Endothelial cell of umbilical vein (primary cell): ENCODE measurements at regions not wholly inside any gene's neighbourhood (a gene's known extent, or its start where the extent isn't known, plus 50 kb on each side); places are given as distances from the start of the nearest gene placed in this dataset.
"Not testable (repeated sequence)": the region's sequence is repeated elsewhere in the genome, so short reads cannot be mapped to it uniquely, and the experiment has no call there.

ENCODE experiments used
- BruUV-seq: library from RNA; stranded (reverse); fragments of 400-500 nt; replicated peaks from 2 replicates; lab custom pipeline; 2021; lab: Mats Ljungman, UMichigan
- CTCF ChIA-PET: fragments of 300-600, 350-600 bp; sonication (Branson Sonifier 250); formaldehyde crosslinking; loops from one replicate; lab custom pipeline; 2021; ENCODE audit warnings: antibody characterized with exemption, inconsistent platforms; lab: Charles Lee
- POLR2A ChIA-PET: fragments of 300-600, 350-600 bp; sonication (Branson Sonifier 250); formaldehyde crosslinking; loops from one replicate; lab custom pipeline; 2021; ENCODE audit warnings: antibody characterized with exemption, inconsistent platforms; lab: Charles Lee
- DNase-seq: peaks from one replicate; pipeline ENCODE4 v3.0.0-alpha.2; 2011; ENCODE audit warnings: low read depth, low spot score
- FAIRE-seq: peaks from 2 replicates; lab custom pipeline; 2011; peaks lifted over from hg19 to GRCh38; lab: Jason Lieb, UNC
- H2AFZ ChIP-seq: 2 replicates; pipeline ENCODE4 v1.6.0; 2012; ENCODE audit warnings: low read depth, low read length, control low read depth, inconsistent platforms
- H3K27ac ChIP-seq: 2 replicates; pipeline ENCODE4 v1.5.1; 2011; ENCODE audit warnings: low read depth, mild to moderate bottlenecking, control low read depth, low read length, moderate library complexity; ENCODE audit not compliant: insufficient read depth
- H3K27me3 ChIP-seq, 2 experiments: 2 replicates each; pipeline versions ENCODE4 v1.6.0 to v1.6.1; 2011; ENCODE audit warnings: low read length in 2 of 2, mixed read lengths in 1 of 2; ENCODE audit not compliant: control insufficient read depth in 2 of 2, insufficient read depth in 2 of 2
- H3K36me3 ChIP-seq, 2 experiments: 2 replicates in 1 of 2; 3 replicates in 1 of 2; pipeline ENCODE4 v1.5.1; 2011; ENCODE audit warnings: low read length in 2 of 2, mild to moderate bottlenecking in 1 of 2, moderate library complexity in 1 of 2; ENCODE audit not compliant: control insufficient read depth in 2 of 2, insufficient read depth in 2 of 2; ENCODE audit errors: extremely low read depth in 1 of 2
- H3K4me1 ChIP-seq: 3 replicates; pipeline ENCODE4 v1.5.1; 2011; ENCODE audit warnings: mild to moderate bottlenecking, low read length; ENCODE audit not compliant: control insufficient read depth, insufficient read depth; ENCODE audit errors: extremely low read depth
- H3K4me2 ChIP-seq: 2 replicates; pipeline ENCODE4 v1.6.1; 2011; ENCODE audit warnings: low read length, control low read depth, mixed read lengths; ENCODE audit not compliant: insufficient read depth
- H3K4me3 ChIP-seq, 3 experiments: fragments of 200-600 bp in 1 of 3; sonication (generic), shearing (Covaris generic) in 1 of 3; replicated peaks in 1 of 3; 2 replicates each; pipeline ENCODE4 v1.5.1; 2011 to 2016; ENCODE audit warnings: control low read depth in 3 of 3, low read length in 3 of 3, mild to moderate bottlenecking in 2 of 3, inconsistent platforms in 1 of 3, low read depth in 1 of 3, moderate library complexity in 1 of 3; ENCODE audit not compliant: insufficient read depth in 1 of 3
- H3K79me2 ChIP-seq: 2 replicates; pipeline ENCODE4 v1.6.0; 2012; ENCODE audit warnings: low read length, inconsistent platforms; ENCODE audit not compliant: control insufficient read depth, insufficient read depth
- H3K9ac ChIP-seq: replicated peaks from 2 replicates; pipeline ENCODE3; 2011; ENCODE audit warnings: low read length, control low read depth; ENCODE audit not compliant: insufficient read depth; ENCODE audit errors: extremely low read depth
- H3K9me1 ChIP-seq: replicated peaks from 3 replicates; pipeline ENCODE4 v1.6.0; 2011; ENCODE audit warnings: mild to moderate bottlenecking, low read length; ENCODE audit not compliant: control insufficient read depth, insufficient read depth; ENCODE audit errors: extremely low read depth
- H3K9me3 ChIP-seq: replicated peaks from 2 replicates; pipeline ENCODE4 v1.5.1; 2012; ENCODE audit warnings: low read length, inconsistent platforms; ENCODE audit not compliant: control insufficient read depth, insufficient read depth
- H4K20me1 ChIP-seq: replicated peaks from 2 replicates; pipeline ENCODE3; 2011; ENCODE audit warnings: mild to moderate bottlenecking, low read length; ENCODE audit not compliant: control insufficient read depth, insufficient read depth; ENCODE audit errors: extremely low read depth
- EZH2 ChIP-seq: IDR thresholded peaks from 2 replicates; pipeline ENCODE4 v1.6.1; 2012; ENCODE audit warnings: borderline replicate concordance, low read depth, mild to moderate bottlenecking, moderate library complexity, low read length, inconsistent platforms; ENCODE audit not compliant: severe bottlenecking
- FOS ChIP-seq: IDR thresholded peaks from 2 replicates; pipeline ENCODE4 v1.6.1; 2011; ENCODE audit warnings: mild to moderate bottlenecking, low read length, moderate library complexity, borderline replicate concordance; ENCODE audit not compliant: insufficient read depth
- GATA2 ChIP-seq: IDR thresholded peaks from 2 replicates; pipeline ENCODE4 v1.7.0; 2011; ENCODE audit warnings: low read depth, mild to moderate bottlenecking, moderate library complexity, mixed read lengths, low read length; ENCODE audit not compliant: insufficient read length, insufficient read depth
- JUN ChIP-seq: IDR thresholded peaks from 2 replicates; pipeline ENCODE4 v1.6.1; 2011; ENCODE audit warnings: borderline replicate concordance, low read depth; ENCODE audit not compliant: insufficient read length, insufficient read depth
- POLR2A ChIP-seq: IDR thresholded peaks from 2 replicates; pipeline ENCODE4 v1.6.1; 2012; ENCODE audit warnings: low read depth, mild to moderate bottlenecking, control low read depth, low read length
- POLR2AphosphoS5 ChIP-seq: IDR thresholded peaks from 2 replicates; pipeline ENCODE4 v1.6.1; 2012; ENCODE audit warnings: low read depth, mild to moderate bottlenecking, control low read depth, low read length, moderate library complexity; ENCODE audit not compliant: insufficient read depth
- dilution Hi-C: fragments of 300-500 bp; cut with MboI; formaldehyde crosslinking; loops from one replicate; pipeline ENCODE4 v1.15.0; 2019; ENCODE audit warnings: low sequenced_read_pairs; ENCODE audit not compliant: extremely low pct_ligation_motif_present
- intact Hi-C: fragments of 100-400 bp; cut with micrococcal nuclease; formaldehyde crosslinking; loops from one replicate; pipeline ENCODE4 v1.10.0; 2022
- TF ChIP-seq, protein P1 (sequence below): IDR thresholded peaks from 2 replicates; pipeline ENCODE4 v1.6.1; 2011; ENCODE audit not compliant: insufficient read depth, insufficient read length

DNA sequence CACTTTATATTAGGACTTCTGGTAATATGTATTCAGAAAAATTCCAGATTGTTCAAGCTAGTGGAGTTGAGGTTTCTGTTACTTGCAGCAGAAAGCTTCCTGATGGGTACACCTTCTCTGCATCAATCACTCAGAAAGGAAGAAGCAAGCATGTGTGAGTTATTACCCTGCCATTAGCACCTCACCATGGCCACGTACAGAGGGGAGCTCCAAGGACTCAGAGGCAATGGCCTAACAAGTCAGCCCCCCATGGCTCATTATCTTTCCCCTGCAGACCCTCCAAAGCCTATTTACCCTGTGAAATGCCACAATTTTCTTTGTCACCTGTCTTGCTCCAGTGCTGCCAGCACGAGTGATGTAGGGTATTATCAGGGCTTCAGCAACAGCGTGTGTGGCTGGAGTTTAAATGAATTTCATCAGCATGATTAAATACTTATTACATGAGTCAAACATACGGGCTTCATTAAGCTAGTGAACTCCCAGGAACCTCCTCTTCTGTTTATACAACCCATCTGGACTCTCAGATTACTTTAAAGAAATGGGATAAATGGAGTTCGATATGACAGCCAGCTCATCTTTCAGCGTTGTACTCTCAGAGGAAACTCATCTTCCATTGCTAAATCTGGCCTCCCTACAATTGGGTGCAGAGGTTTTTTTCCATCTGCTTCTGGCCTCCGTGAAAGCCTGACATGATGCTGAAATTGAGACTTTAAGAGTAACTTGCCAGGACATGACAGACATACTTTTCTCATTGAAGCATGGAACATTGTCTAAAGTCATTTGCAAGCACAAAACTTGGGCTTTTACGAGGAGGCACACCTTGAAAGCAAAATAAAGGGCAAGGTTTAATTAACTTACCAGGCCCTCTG, 135.9 kb downstream of the TMEM30B start:
- Histone ChIP-seq H3K36me3 (no peaks in the 10 kb centered on the region), H3K4me2 (no peak overlapping the region), H3K9ac (no peak overlapping the region), H3K9me3 (no peaks in the 10 kb centered on the region), H3K27me3 (no peaks in the 10 kb centered on the region), H2AFZ (peak overlapping the region; percentile 55), H3K79me2 (no peaks in the 10 kb centered on the region), H3K9me1 (no peaks in the 10 kb centered on the region), H3K27ac (peak overlapping the region; percentile 8), H4K20me1 (no peaks in the 10 kb centered on the region), H3K4me3 (no peak overlapping the region), H3K4me1 (peaks cover 28% of the 10 kb centered on the region)
- intact Hi-C loops (no loop called here), dilution Hi-C loops (no loop called here)
- DNase-seq (no peak), FAIRE-seq (peak; percentile 4)
- TF ChIP-seq POLR2A (no peak), EZH2 (no peak), JUN (no peak), FOS (no peak), GATA2 (no peak), POLR2AphosphoS5 (no peak)
- TF ChIP-seq, protein P1, sequence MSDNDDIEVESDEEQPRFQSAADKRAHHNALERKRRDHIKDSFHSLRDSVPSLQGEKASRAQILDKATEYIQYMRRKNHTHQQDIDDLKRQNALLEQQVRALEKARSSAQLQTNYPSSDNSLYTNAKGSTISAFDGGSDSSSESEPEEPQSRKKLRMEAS: no peak
- POLR2A ChIA-PET: no interaction called here
- CTCF ChIA-PET: interaction anchor here (1.2 kb wide), 1 partner anchor 135 kb away, joined by 4 read pairs; no protein-coding TSS in a partner anchor
- BruUV-seq: no TSS peak

DNA sequence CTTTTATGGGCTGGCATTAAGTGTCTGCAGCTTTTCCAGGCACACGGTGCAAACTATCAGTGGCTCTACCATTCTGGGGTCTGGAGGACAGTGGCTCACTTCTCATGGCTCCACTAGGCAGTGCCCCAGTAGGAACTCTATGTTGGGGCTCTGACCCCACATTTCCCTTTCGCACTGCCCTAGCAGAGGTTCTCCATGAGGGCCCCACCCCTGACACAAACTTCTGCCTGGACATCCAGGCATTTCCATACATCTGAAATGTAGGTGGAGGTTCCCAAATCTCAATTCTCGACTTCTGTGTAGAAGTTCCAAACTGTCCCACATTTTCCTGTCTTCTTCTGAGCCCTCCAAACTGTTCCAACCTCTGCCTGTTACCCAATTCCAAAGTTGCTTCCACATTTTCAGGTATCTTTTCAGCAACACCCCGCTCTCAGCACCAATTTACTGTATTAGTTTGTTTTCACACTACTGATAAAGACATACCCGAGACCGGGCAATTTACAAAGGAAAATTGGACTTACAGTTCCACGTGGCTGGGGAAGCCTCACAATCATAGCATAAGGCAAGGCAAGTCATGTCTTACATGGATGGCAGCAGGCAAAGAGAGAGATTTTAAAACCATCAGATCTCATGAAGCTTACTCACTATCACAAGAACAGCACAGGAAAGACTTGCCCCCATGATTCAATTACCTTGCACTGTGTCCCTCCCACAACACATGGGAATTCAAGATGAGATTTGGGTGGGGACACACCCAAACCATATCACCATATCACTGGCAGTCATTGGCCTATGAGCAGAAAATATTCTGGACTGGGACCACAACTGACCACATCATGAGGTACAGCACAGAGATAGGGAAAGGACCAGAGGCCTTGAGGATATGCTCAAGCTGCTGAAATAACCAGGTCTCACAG, 136.8 kb downstream of the TMEM30B start:
- H3K9me1 ChIP-seq, POLR2A ChIA-PET, FAIRE-seq, H3K9ac ChIP-seq, H4K20me1 ChIP-seq, H3K27ac ChIP-seq, dilution Hi-C loops, intact Hi-C loops, H3K36me3 ChIP-seq, H3K4me3 ChIP-seq, H3K79me2 ChIP-seq, H3K27me3 ChIP-seq, H3K9me3 ChIP-seq, H2AFZ ChIP-seq, BruUV-seq, DNase-seq, H3K4me2 ChIP-seq: not testable (repeated sequence)
- CTCF ChIA-PET: interaction anchor here (1.7 kb wide), 1 partner anchor 118 kb away, joined by 3 read pairs; no protein-coding TSS in a partner anchor
- H3K4me1 ChIP-seq: peaks cover 28% of the 10 kb centered on the region
